HFFc6 (cell line): ENCODE measurements at regions not wholly inside any gene's neighbourhood (a gene's known extent, or its start where the extent isn't known, plus 50 kb on each side); places are given as distances from the start of the nearest gene placed in this dataset.

Experiments
- DNase-seq: peaks from one replicate; pipeline ENCODE4 v3.0.0-alpha.2; 2018
- H3K27ac Mint-ChIP-seq: 2 replicates; pipeline ENCODE4 v1.8.0; 2020; ENCODE audit warnings: mild to moderate bottlenecking, mixed read lengths
- H3K27me3 Mint-ChIP-seq: 2 replicates; pipeline ENCODE4 v1.8.0; 2021; ENCODE audit warnings: mild to moderate bottlenecking, moderate library complexity, mixed read lengths; ENCODE audit not compliant: insufficient read depth
- H3K36me3 Mint-ChIP-seq: 2 replicates; pipeline ENCODE4 v1.8.0; 2021; ENCODE audit warnings: low read depth, mixed read lengths
- H3K4me1 Mint-ChIP-seq: 2 replicates; pipeline ENCODE4 v1.8.0; 2020; ENCODE audit warnings: low read depth, mixed read lengths
- H3K4me3 Mint-ChIP-seq: 2 replicates; pipeline ENCODE4 v1.8.0; 2020; ENCODE audit warnings: mild to moderate bottlenecking, moderate library complexity, mixed read lengths
- H3K9me3 Mint-ChIP-seq: 2 replicates; pipeline ENCODE4 v1.8.0; 2020; ENCODE audit warnings: mild to moderate bottlenecking, mixed read lengths
- CTCF ChIP-seq: fragments of 200-600 bp; sonication (generic); IDR thresholded peaks from 2 replicates; pipeline ENCODE4 v1.5.0; 2021; ENCODE audit warnings: antibody characterized with exemption, mild to moderate bottlenecking

GRCh38 chr5:106142116-106142515 is 1528.6 kb downstream of the EFNA5 start:
- Mint-ChIP-seq H3K4me3 (no peak overlapping the region), H3K9me3 (peaks cover 21% of the 10 kb centered on the region), H3K27ac (no peak overlapping the region), H3K27me3 (no peaks in the 10 kb centered on the region; the same call in 1 of the 2 replicates), H3K36me3 (no peaks in the 10 kb centered on the region; the same call in 1 of the 2 replicates), H3K4me1 (no peaks in the 10 kb centered on the region)
- DNase-seq: no peak
- no peak for TF ChIP-seq CTCF

GRCh38 chr5:106140101-106140500 is 1530.6 kb downstream of the EFNA5 start:
- no peaks in the 10 kb centered on the region for H3K36me3 Mint-ChIP-seq
- H3K4me3 Mint-ChIP-seq: no peak overlapping the region
- peaks cover 12% of the 10 kb centered on the region for H3K9me3 Mint-ChIP-seq
- H3K4me1 Mint-ChIP-seq: no peaks in the 10 kb centered on the region
- DNase-seq: no peak
- H3K27ac Mint-ChIP-seq: no peak overlapping the region
- no peak for TF ChIP-seq CTCF
- H3K27me3 Mint-ChIP-seq: no peaks in the 10 kb centered on the region

- Mint-ChIP-seq H3K27ac (no peak overlapping the region), H3K4me1 (no peaks in the 10 kb centered on the region), H3K4me3 (no peak overlapping the region), H3K27me3 (no peaks in the 10 kb centered on the region), H3K9me3 (peaks cover 26% of the 10 kb centered on the region), H3K36me3 (no peaks in the 10 kb centered on the region)
- no peak for TF ChIP-seq CTCF
- DNase-seq: no peak
Observed at GRCh38 chr5:106136061-106136460, 1534.7 kb downstream of the EFNA5 start.

- Mint-ChIP-seq H3K27ac (no peak overlapping the region), H3K4me3 (no peak overlapping the region), H3K9me3 (peaks cover 28% of the 10 kb centered on the region), H3K36me3 (no peaks in the 10 kb centered on the region), H3K4me1 (no peaks in the 10 kb centered on the region), H3K27me3 (no peaks in the 10 kb centered on the region)
- no peak for DNase-seq
- TF ChIP-seq CTCF: no peak
Observed at GRCh38 chr5:106135473-106135872, 1535.3 kb downstream of the EFNA5 start.

- H3K27me3 Mint-ChIP-seq: no peaks in the 10 kb centered on the region
- H3K4me3 Mint-ChIP-seq: no peak overlapping the region
- H3K27ac Mint-ChIP-seq: no peak overlapping the region
- no peak for TF ChIP-seq CTCF
- no peaks in the 10 kb centered on the region for H3K36me3 Mint-ChIP-seq
- no peaks in the 10 kb centered on the region for H3K4me1 Mint-ChIP-seq
- no peak for DNase-seq
- H3K9me3 Mint-ChIP-seq: peaks cover 31% of the 10 kb centered on the region
Observed at GRCh38 chr5:106134549-106134948, 1536.2 kb downstream of the EFNA5 start.

GRCh38 chr5:106127985-106128384 is 1542.8 kb downstream of the EFNA5 start:
- H3K27me3 Mint-ChIP-seq: peaks cover 2% of the 10 kb centered on the region; the same call in 1 of the 2 replicates
- H3K4me1 Mint-ChIP-seq: no peaks in the 10 kb centered on the region
- peaks cover 28% of the 10 kb centered on the region for H3K9me3 Mint-ChIP-seq
- no peak overlapping the region for H3K27ac Mint-ChIP-seq
- TF ChIP-seq CTCF: no peak
- no peak overlapping the region for H3K4me3 Mint-ChIP-seq
- no peaks in the 10 kb centered on the region for H3K36me3 Mint-ChIP-seq
- DNase-seq: no peak
